ENCODE measurements at regions not wholly inside any gene's neighbourhood (a gene's known extent, or its start where the extent isn't known, plus 50 kb on each side); places are given as distances from the start of the nearest gene placed in this dataset.

GRCh38 chr11:109974523-109974922 lies 118.7 kb upstream of the ZC3H12C start (continued):
- TF ChIP-seq CTCF (conservative IDR thresholded peaks at IDR 0.05; ENCODE audit: low read depth in 2 of 2) (no peak), CREB1 (CRISPR knock-in tag; IDR thresholded peaks at IDR 0.05; ENCODE audit: low read depth) (no peak), ZNF114 (CRISPR knock-in tag; IDR thresholded peaks at IDR 0.05) (no peak)

- Mint-ChIP-seq H3K27ac (no peak overlapping the region), H3K27me3 (ENCODE audit: insufficient read depth, low read depth, poor library complexity) (no peaks in the 10 kb centered on the region), H3K4me3 (no peak overlapping the region), H3K36me3 (ENCODE audit: low read depth) (no peaks in the 10 kb centered on the region), H3K4me1 (no peaks in the 10 kb centered on the region), H3K9me3 (no peaks in the 10 kb centered on the region; the same call in 2 of the 3 replicates)
- no peaks in the 10 kb centered on the region for H4K20me1 ChIP-seq (replicated peaks; ENCODE audit: insufficient read depth)
- H3K79me2 ChIP-seq (replicated peaks; ENCODE audit: insufficient read depth): no peaks in the 10 kb centered on the region
- H3K4me1 ChIP-seq (ENCODE audit: insufficient read depth): no peaks in the 10 kb centered on the region
- no peak overlapping the region for H3K4me2 ChIP-seq
- TF ChIP-seq POLR2AphosphoS5 (IDR thresholded peaks at IDR 0.05; ENCODE audit: low read depth): no peak
- TF ChIP-seq ZNF331 (CRISPR knock-in tag; IDR thresholded peaks at IDR 0.05; ENCODE audit: low read depth): no peak
- no peaks in the 10 kb centered on the region for H3F3A ChIP-seq (replicated peaks; ENCODE audit: low read depth)
- peaks cover under 1% of the 10 kb centered on the region; the same call in 1 of the 2 replicates for H3K9me2 ChIP-seq (ENCODE audit: insufficient read depth)
- no peak overlapping the region for H3K27ac ChIP-seq (ENCODE audit: low read depth)
- H3K27me3 ChIP-seq (ENCODE audit: insufficient read depth): no peaks in the 10 kb centered on the region
- no peak overlapping the region for H3K4me3 ChIP-seq
- H3K36me3 ChIP-seq (ENCODE audit: insufficient read depth): no peaks in the 10 kb centered on the region
- DNase-seq (ENCODE audit: low spot score) (no peak), ATAC-seq (no peak)
- H2AFZ ChIP-seq: no peak overlapping the region
Measured at GRCh38 chr11:109978895-109979294, 114.3 kb upstream of the ZC3H12C start.

DNA sequence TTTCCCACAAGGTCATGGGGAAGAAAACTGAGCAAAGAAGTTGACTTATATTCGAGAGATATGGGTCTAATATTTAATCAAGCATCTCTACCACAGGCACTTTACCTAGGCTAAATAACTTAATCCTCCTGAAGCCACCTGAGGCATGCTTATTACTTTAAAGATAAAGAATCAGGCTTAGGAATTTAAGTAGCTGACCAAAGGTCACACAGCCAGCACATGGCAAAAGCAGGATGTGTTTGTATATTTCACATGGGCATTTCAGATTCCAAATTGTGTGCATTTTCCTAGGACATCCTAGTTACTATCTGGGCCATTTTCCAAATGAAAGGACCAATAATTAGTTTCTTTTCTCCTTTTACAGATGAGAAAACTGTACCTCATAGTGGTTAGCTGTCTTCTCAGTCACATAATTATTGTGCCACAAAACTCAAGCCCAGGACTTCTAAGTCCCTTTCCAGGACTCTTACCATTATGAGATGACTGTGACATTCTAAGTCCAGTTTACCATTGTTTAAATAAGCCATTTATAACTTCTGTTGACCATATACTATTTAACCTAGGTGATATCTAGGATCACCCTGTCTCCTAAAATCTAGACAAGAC lies 112.1 kb upstream of the ZC3H12C start:
- Histone ChIP-seq H3K27ac (ENCODE audit: low read depth) (no peak overlapping the region), H3K79me2 (replicated peaks; ENCODE audit: insufficient read depth) (no peaks in the 10 kb centered on the region), H2AFZ (no peak overlapping the region), H3F3A (replicated peaks; ENCODE audit: low read depth) (no peaks in the 10 kb centered on the region), H3K4me2 (no peak overlapping the region), H3K9me2 (ENCODE audit: insufficient read depth) (peaks cover 3% of the 10 kb centered on the region; the same call in 1 of the 2 replicates), H3K4me1 (ENCODE audit: insufficient read depth) (no peaks in the 10 kb centered on the region), H3K27me3 (ENCODE audit: insufficient read depth) (no peaks in the 10 kb centered on the region), H3K4me3 (no peak overlapping the region), H3K36me3 (ENCODE audit: insufficient read depth) (no peaks in the 10 kb centered on the region), H4K20me1 (replicated peaks; ENCODE audit: insufficient read depth) (no peaks in the 10 kb centered on the region)
- H3K4me3 Mint-ChIP-seq: no peak overlapping the region
- H3K9me3 Mint-ChIP-seq: no peaks in the 10 kb centered on the region; the same call in 2 of the 3 replicates
- no peak for DNase-seq (ENCODE audit: low spot score)
- no peaks in the 10 kb centered on the region for H3K36me3 Mint-ChIP-seq (ENCODE audit: low read depth)
- H3K27ac Mint-ChIP-seq: no peak overlapping the region
- H3K27me3 Mint-ChIP-seq (ENCODE audit: insufficient read depth, low read depth, poor library complexity): no peaks in the 10 kb centered on the region
- ATAC-seq: no peak
- H3K4me1 Mint-ChIP-seq: no peaks in the 10 kb centered on the region
- TF ChIP-seq CREB1 (CRISPR knock-in tag; IDR thresholded peaks at IDR 0.05; ENCODE audit: low read depth): no peak
- TF ChIP-seq, protein P1, sequence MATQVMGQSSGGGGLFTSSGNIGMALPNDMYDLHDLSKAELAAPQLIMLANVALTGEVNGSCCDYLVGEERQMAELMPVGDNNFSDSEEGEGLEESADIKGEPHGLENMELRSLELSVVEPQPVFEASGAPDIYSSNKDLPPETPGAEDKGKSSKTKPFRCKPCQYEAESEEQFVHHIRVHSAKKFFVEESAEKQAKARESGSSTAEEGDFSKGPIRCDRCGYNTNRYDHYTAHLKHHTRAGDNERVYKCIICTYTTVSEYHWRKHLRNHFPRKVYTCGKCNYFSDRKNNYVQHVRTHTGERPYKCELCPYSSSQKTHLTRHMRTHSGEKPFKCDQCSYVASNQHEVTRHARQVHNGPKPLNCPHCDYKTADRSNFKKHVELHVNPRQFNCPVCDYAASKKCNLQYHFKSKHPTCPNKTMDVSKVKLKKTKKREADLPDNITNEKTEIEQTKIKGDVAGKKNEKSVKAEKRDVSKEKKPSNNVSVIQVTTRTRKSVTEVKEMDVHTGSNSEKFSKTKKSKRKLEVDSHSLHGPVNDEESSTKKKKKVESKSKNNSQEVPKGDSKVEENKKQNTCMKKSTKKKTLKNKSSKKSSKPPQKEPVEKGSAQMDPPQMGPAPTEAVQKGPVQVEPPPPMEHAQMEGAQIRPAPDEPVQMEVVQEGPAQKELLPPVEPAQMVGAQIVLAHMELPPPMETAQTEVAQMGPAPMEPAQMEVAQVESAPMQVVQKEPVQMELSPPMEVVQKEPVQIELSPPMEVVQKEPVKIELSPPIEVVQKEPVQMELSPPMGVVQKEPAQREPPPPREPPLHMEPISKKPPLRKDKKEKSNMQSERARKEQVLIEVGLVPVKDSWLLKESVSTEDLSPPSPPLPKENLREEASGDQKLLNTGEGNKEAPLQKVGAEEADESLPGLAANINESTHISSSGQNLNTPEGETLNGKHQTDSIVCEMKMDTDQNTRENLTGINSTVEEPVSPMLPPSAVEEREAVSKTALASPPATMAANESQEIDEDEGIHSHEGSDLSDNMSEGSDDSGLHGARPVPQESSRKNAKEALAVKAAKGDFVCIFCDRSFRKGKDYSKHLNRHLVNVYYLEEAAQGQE (IDR thresholded peaks at IDR 0.05; ENCODE audit: unreplicated experiment): no peak
- TF ChIP-seq JUNB (IDR thresholded peaks at IDR 0.05; ENCODE audit: unreplicated experiment): no peak
- TF ChIP-seq CTCF (conservative IDR thresholded peaks at IDR 0.05; ENCODE audit: low read depth in 2 of 2): no peak
- no peak for TF ChIP-seq ETS1 (IDR thresholded peaks at IDR 0.05)
